HCT116 (cell line): ENCODE measurements at regions not wholly inside any gene's neighbourhood (a gene's known extent, or its start where the extent isn't known, plus 50 kb on each side); places are given as distances from the start of the nearest gene placed in this dataset.

ENCODE experiments used
- ATAC-seq: fragments of 200-7000 bp; cut with Tn5 transposase; 2 replicates; pipeline ENCODE4 v1.9.1; 2020; ENCODE audit warnings: mild to moderate bottlenecking, moderate library complexity
- BruUV-seq: library from RNA; stranded (reverse); fragments of 400-500 nt; replicated peaks from 2 replicates; lab custom pipeline; 2021; lab: Mats Ljungman, UMichigan
- CTCF ChIA-PET: fragments of 300-600 bp; sonication (Branson Sonifier 250); formaldehyde crosslinking; loops from one replicate; lab custom pipeline; 2021; ENCODE audit warnings: antibody characterized with exemption; lab: Charles Lee
- POLR2A ChIA-PET: fragments of 300-600, 350-600 bp; sonication (Branson Sonifier 250); formaldehyde crosslinking; loops from one replicate; lab custom pipeline; 2021; ENCODE audit warnings: antibody characterized with exemption; lab: Charles Lee
- RAD21 ChIA-PET, 2 experiments: fragments of 300-600 bp; sonication (Branson Sonifier 250); formaldehyde crosslinking; loops; one replicate each; lab custom pipeline; 2023; ENCODE audit warnings: low total read pairs in 2 of 2; ENCODE audit not compliant: uncharacterized antibody in 2 of 2, unreplicated experiment in 2 of 2, low non-redundant PET in 1 of 2; lab: Charles Lee
- DNase-seq: peaks from one replicate; pipeline ENCODE4 v3.0.0-alpha.2; 2010; ENCODE audit warnings: low read depth, low spot score
- H2AFZ ChIP-seq: fragments of 200-600 bp; shearing (Covaris generic), sonication (generic); 2 replicates; pipeline ENCODE4 v1.6.1; 2017; ENCODE audit warnings: low read depth, mixed run types, mixed read lengths, antibody characterized with exemption, low read length; ENCODE audit not compliant: poor library complexity, severe bottlenecking
- H3K27ac ChIP-seq: 2 replicates; pipeline ENCODE4 v1.5.1; 2012; ENCODE audit warnings: low read depth, low read length
- H3K27me3 ChIP-seq: fragments of 200-600 bp; sonication (generic); 2 replicates; pipeline ENCODE4 v1.6.1; 2016; ENCODE audit warnings: mixed run types, low read length, mixed read lengths; ENCODE audit not compliant: insufficient read depth
- H3K36me3 ChIP-seq, 2 experiments: fragments of 200-500 bp in 1 of 2; fragments of 200-600 bp in 1 of 2; sonication (Bioruptor generic) in 1 of 2; sonication (generic) in 1 of 2; 2 replicates each; pipeline versions ENCODE4 v1.5.1 to v1.6.1; 2014 to 2016; ENCODE audit warnings: low read length in 2 of 2, inconsistent platforms in 1 of 2, mixed read lengths in 1 of 2, mixed run types in 1 of 2; ENCODE audit not compliant: insufficient read depth in 2 of 2, control insufficient read depth in 1 of 2
- H3K4me1 ChIP-seq, 2 experiments: fragments of 200-600 bp in 1 of 2; sonication (generic) in 1 of 2; 2 replicates each; pipeline versions ENCODE4 v1.5.1 to v1.6.1; 2012 to 2017; ENCODE audit warnings: low read length in 2 of 2, inconsistent platforms in 1 of 2, mild to moderate bottlenecking in 1 of 2, mixed read lengths in 1 of 2, mixed run types in 1 of 2, moderate library complexity in 1 of 2; ENCODE audit not compliant: insufficient read depth in 2 of 2, control insufficient read depth in 1 of 2
- H3K4me2 ChIP-seq: fragments of 200-600 bp; sonication (generic); 2 replicates; pipeline ENCODE4 v1.6.1; 2017; ENCODE audit warnings: mixed run types, low read length, mixed read lengths
- H3K4me3 ChIP-seq, 2 experiments: fragments of 200-600 bp in 1 of 2; sonication (generic) in 1 of 2; replicated peaks in 1 of 2; 2 replicates each; pipeline ENCODE4 v1.5.1; 2011 to 2016; ENCODE audit warnings: low read length in 2 of 2, control low read depth in 1 of 2, low read depth in 1 of 2, mild to moderate bottlenecking in 1 of 2, mixed read lengths in 1 of 2, mixed run types in 1 of 2
- H3K79me2 ChIP-seq: fragments of 200-600 bp; sonication (generic); 2 replicates; pipeline ENCODE4 v1.6.1; 2017; ENCODE audit warnings: mild to moderate bottlenecking, mixed run types, low read length, moderate library complexity, mixed read lengths; ENCODE audit not compliant: insufficient read depth
- H3K9ac ChIP-seq: fragments of 200-600 bp; sonication (generic); 2 replicates; pipeline ENCODE4 v1.6.1; 2016; ENCODE audit warnings: low read length, mixed read lengths
- H3K9me2 ChIP-seq: fragments of 200-600 bp; sonication (generic), shearing (Covaris generic); 2 replicates; pipeline ENCODE4 v1.6.1; 2017; ENCODE audit warnings: mixed run types, mild to moderate bottlenecking, moderate library complexity; ENCODE audit not compliant: insufficient read depth
- H3K9me3 ChIP-seq, 2 experiments: fragments of 200-500 bp in 1 of 2; fragments of 200-600 bp in 1 of 2; sonication (Bioruptor generic) in 1 of 2; sonication (generic) in 1 of 2; 2 replicates each; pipeline ENCODE4 v1.6.1; 2014 to 2017; ENCODE audit warnings: low read length in 2 of 2, mixed read lengths in 2 of 2, inconsistent platforms in 1 of 2, low read depth in 1 of 2, mild to moderate bottlenecking in 1 of 2, mixed run types in 1 of 2, moderate library complexity in 1 of 2; ENCODE audit not compliant: control insufficient read depth in 1 of 2, insufficient read depth in 1 of 2
- H4K20me1 ChIP-seq: fragments of 200-600 bp; sonication (generic), shearing (Covaris generic); 2 replicates; pipeline ENCODE4 v1.6.1; 2017; ENCODE audit warnings: mixed run types, mild to moderate bottlenecking, moderate library complexity; ENCODE audit not compliant: insufficient read depth
- ATF3 ChIP-seq: IDR thresholded peaks from 2 replicates; pipeline ENCODE4 v1.6.1; 2012
- EGR1 ChIP-seq: IDR thresholded peaks from 2 replicates; pipeline ENCODE4 v1.6.1; 2012; ENCODE audit warnings: low read depth
- ELF1 ChIP-seq: IDR thresholded peaks from 2 replicates; pipeline ENCODE4 v1.6.1; 2012; ENCODE audit warnings: low read depth, borderline replicate concordance
- FOSL1 ChIP-seq: IDR thresholded peaks from 2 replicates; pipeline ENCODE4 v1.6.1; 2012; ENCODE audit warnings: low read depth
- MAX ChIP-seq: IDR thresholded peaks from 2 replicates; pipeline ENCODE4 v1.6.1; 2012
- RAD21 ChIP-seq: IDR thresholded peaks from 2 replicates; pipeline ENCODE4 v1.6.1; 2012; ENCODE audit warnings: low read depth, mild to moderate bottlenecking
- REST ChIP-seq: IDR thresholded peaks from 2 replicates; pipeline ENCODE4 v1.6.1; 2012; ENCODE audit warnings: low read depth
- TCF7L2 ChIP-seq: IDR thresholded peaks from 2 replicates; pipeline ENCODE4 v1.7.0; 2011; ENCODE audit warnings: borderline replicate concordance, inconsistent platforms; ENCODE audit not compliant: insufficient read depth, insufficient read length; ENCODE audit errors: extremely low read depth
- ZBTB33 ChIP-seq: IDR thresholded peaks from 2 replicates; pipeline ENCODE4 v1.6.1; 2011; ENCODE audit warnings: mild to moderate bottlenecking, low read length, moderate library complexity; ENCODE audit not compliant: insufficient replicate concordance; ENCODE audit errors: extremely low read depth
- ZFX ChIP-seq: fragments of 450-650 bp; IDR thresholded peaks from 2 replicates; pipeline ENCODE4 v1.6.1; 2017
- intact Hi-C: fragments of 100-400 bp; cut with micrococcal nuclease; formaldehyde crosslinking; loops from 2 replicates; pipeline ENCODE4 v1.10.0; 2022

GRCh38 chr5:133680830-133681565 lies 68.7 kb upstream of the FSTL4 start:
- Histone ChIP-seq H3K4me1 (no peaks in the 10 kb centered on the region), H3K36me3 (no peaks in the 10 kb centered on the region), H3K9me2 (no peaks in the 10 kb centered on the region), H3K27me3 (peaks cover 64% of the 10 kb centered on the region), H3K27ac (no peak overlapping the region), H3K4me3 (no peak overlapping the region), H3K79me2 (no peaks in the 10 kb centered on the region), H2AFZ (no peak overlapping the region), H3K9ac (no peak overlapping the region), H3K4me2 (no peak overlapping the region), H4K20me1 (no peaks in the 10 kb centered on the region), H3K9me3 (no peaks in the 10 kb centered on the region)
- no peak for TF ChIP-seq RAD21
- ChIA-PET CTCF (no interaction called here), POLR2A (no interaction called here), RAD21 (no interaction called here)
- BruUV-seq: no TSS peak
- no peak for ATAC-seq
- intact Hi-C loops: no loop called here
- DNase-seq: no peak

- ATAC-seq: no peak
- CTCF ChIA-PET: no interaction called here
- Histone ChIP-seq H3K27me3 (peaks cover 50% of the 10 kb centered on the region), H3K4me3 (no peak overlapping the region), H3K9me3 (no peaks in the 10 kb centered on the region), H3K27ac (no peak overlapping the region), H3K9me2 (no peaks in the 10 kb centered on the region), H3K9ac (no peak overlapping the region)
- intact Hi-C loops: no loop called here
- no peak for DNase-seq
- RAD21 ChIA-PET: no interaction called here
- TF ChIP-seq ATF3 (no peak), TCF7L2 (no peak), ZFX (no peak), FOSL1 (no peak), EGR1 (no peak), ZBTB33 (no peak), ELF1 (no peak), MAX (no peak), RAD21 (no peak), REST (no peak)
- TF ChIP-seq, all 23 proteins: peak for 0
- no peaks in the 10 kb centered on the region for H3K4me1 ChIP-seq
- no peaks in the 10 kb centered on the region for H3K79me2 ChIP-seq
- POLR2A ChIA-PET: no interaction called here
- H3K4me2 ChIP-seq: no peak overlapping the region
- H4K20me1 ChIP-seq: no peaks in the 10 kb centered on the region
- no peaks in the 10 kb centered on the region for H3K36me3 ChIP-seq
- BruUV-seq: no TSS peak
- no peak overlapping the region for H2AFZ ChIP-seq
Measured at GRCh38 chr5:133679534-133679933, 67.2 kb upstream of the FSTL4 start.
